RPMI8226 (cell line): ENCODE measurements at regions not wholly inside any gene's neighbourhood (a gene's known extent, or its start where the extent isn't known, plus 50 kb on each side); places are given as distances from the start of the nearest gene placed in this dataset.
"Not testable (repeated sequence)": the region's sequence is repeated elsewhere in the genome, so short reads cannot be mapped to it uniquely, and the experiment has no call there.

Experiments
- DNase-seq: peaks from one replicate; pipeline ENCODE4 v3.0.0-alpha.2; 2015

GRCh38 chr9:65566018-65566417, 109.7 kb upstream of the ZNG1E start:
- DNase-seq, result not testable (repeated sequence)

- DNase-seq, result not testable (repeated sequence)
These were observed 156.7 kb upstream of the ZNG1E start for GRCh38 chr9:65519018-65519417.

- DNase-seq, result not testable (repeated sequence)
These were observed 161.3 kb upstream of the ZNG1E start for GRCh38 chr9:65514465-65514864.

GRCh38 chr9:65507897-65508296, 167.8 kb upstream of the ZNG1E start:
- DNase-seq, result not testable (repeated sequence)

- not testable (repeated sequence) for DNase-seq
These were observed 171.0 kb upstream of the ZNG1E start for GRCh38 chr9:65504686-65505085.

GRCh38 chr9:65503696-65504095, 172.0 kb upstream of the ZNG1E start:
- DNase-seq, result not testable (repeated sequence)

GRCh38 chr9:65482890-65483289, 192.8 kb upstream of the ZNG1E start:
- DNase-seq, result not testable (repeated sequence)

GRCh38 chr9:65481291-65481690, 194.4 kb upstream of the ZNG1E start:
- not testable (repeated sequence) for DNase-seq

- not testable (repeated sequence) for DNase-seq
These were observed 189.9 kb upstream of the FOXD4L5 start for GRCh38 chr9:65474891-65475290.

- not testable (repeated sequence) for DNase-seq
These were observed 188.2 kb upstream of the FOXD4L5 start for GRCh38 chr9:65473059-65473822.

GRCh38 chr9:65471106-65471505, 186.1 kb upstream of the FOXD4L5 start:
- not testable (repeated sequence) for DNase-seq

- not testable (repeated sequence) for DNase-seq
These were observed 182.1 kb upstream of the FOXD4L5 start for GRCh38 chr9:65466911-65467734.

GRCh38 chr9:65465246-65465895, 180.4 kb upstream of the FOXD4L5 start:
- not testable (repeated sequence) for DNase-seq

GRCh38 chr9:65462476-65462875, 177.5 kb upstream of the FOXD4L5 start:
- DNase-seq, result not testable (repeated sequence)

- no peak for DNase-seq
These were observed 174.8 kb upstream of the FOXD4L5 start for GRCh38 chr9:65459756-65460320.

- DNase-seq, result no peak
These were observed 174.0 kb upstream of the FOXD4L5 start for GRCh38 chr9:65458992-65459391.

GRCh38 chr9:65458465-65458864, 173.5 kb upstream of the FOXD4L5 start:
- DNase-seq, result no peak

- not testable (repeated sequence) for DNase-seq
These were observed 172.0 kb upstream of the FOXD4L5 start for GRCh38 chr9:65456991-65457390.

GRCh38 chr9:65455751-65456647, 171.0 kb upstream of the FOXD4L5 start:
- not testable (repeated sequence) for DNase-seq

- DNase-seq, result not testable (repeated sequence)
These were observed 170.1 kb upstream of the FOXD4L5 start for GRCh38 chr9:65455136-65455535.

GRCh38 chr9:65454666-65455065, 169.7 kb upstream of the FOXD4L5 start:
- DNase-seq, result not testable (repeated sequence)

- not testable (repeated sequence) for DNase-seq
These were observed 169.0 kb upstream of the FOXD4L5 start for GRCh38 chr9:65454034-65454433.
